CD14-positive monocyte (primary cell): ENCODE measurements at regions not wholly inside any gene's neighbourhood (a gene's known extent, or its start where the extent isn't known, plus 50 kb on each side); places are given as distances from the start of the nearest gene placed in this dataset.

Experiments
- DNase-seq, 3 donors: peaks; one replicate each; pipeline ENCODE4 v3.0.0-alpha.2; 2011 to 2022
- H2AFZ ChIP-seq: 2 replicates; pipeline ENCODE4 v1.6.0; 2012; ENCODE audit warnings: mild to moderate bottlenecking, low read depth, low read length, inconsistent platforms; ENCODE audit not compliant: insufficient read depth, poor library complexity, severe bottlenecking
- H3K27ac ChIP-seq, 2 donors: 1 replicate in 1 of 2; 2 replicates in 1 of 2; pipeline ENCODE4 v1.5.1; 2012 to 2013; ENCODE audit warnings: low read length in 2 of 2, control low read depth in 1 of 2, inconsistent platforms in 1 of 2, low read depth in 1 of 2, mild to moderate bottlenecking in 1 of 2
- H3K27me3 ChIP-seq, 2 donors: one replicate each; pipeline versions ENCODE4 v1.6.0 to v1.6.1; 2011 to 2013; ENCODE audit warnings: low read length in 2 of 2; ENCODE audit not compliant: control insufficient read depth in 2 of 2, insufficient read depth in 2 of 2
- H3K36me3 ChIP-seq, 2 donors: replicated peaks in 1 of 2; 1 replicate in 1 of 2; 2 replicates in 1 of 2; pipeline versions ENCODE4 v1.5.1 to v1.6.1; 2012 to 2013; ENCODE audit warnings: low read length in 2 of 2, control low read depth in 1 of 2, inconsistent platforms in 1 of 2, mild to moderate bottlenecking in 1 of 2; ENCODE audit not compliant: insufficient read depth in 2 of 2, control insufficient read depth in 1 of 2
- H3K4me1 ChIP-seq, 2 donors: 1 replicate in 1 of 2; 2 replicates in 1 of 2; pipeline versions ENCODE4 v1.5.1 to v1.6.1; 2012 to 2013; ENCODE audit warnings: low read length in 2 of 2, control low read depth in 1 of 2, inconsistent platforms in 1 of 2, mild to moderate bottlenecking in 1 of 2, moderate library complexity in 1 of 2; ENCODE audit not compliant: insufficient read depth in 2 of 2, control insufficient read depth in 1 of 2
- H3K4me2 ChIP-seq: replicated peaks from 2 replicates; pipeline ENCODE3; 2012; ENCODE audit warnings: low read length, moderate library complexity, mild to moderate bottlenecking; ENCODE audit not compliant: poor library complexity, severe bottlenecking; ENCODE audit errors: extremely low read depth
- H3K4me3 ChIP-seq, 3 experiments: fragments of 200-600 bp in 1 of 3; sonication (generic) in 1 of 3; replicated peaks in 1 of 3; 1 replicate in 2 of 3; 2 replicates in 1 of 3; pipeline ENCODE4 v1.5.1; 2011 to 2013; ENCODE audit warnings: low read length in 3 of 3, mild to moderate bottlenecking in 3 of 3, control low read depth in 2 of 3, low read depth in 2 of 3, inconsistent platforms in 1 of 3, moderate library complexity in 1 of 3
- H3K79me2 ChIP-seq: 2 replicates; pipeline ENCODE4 v1.6.0; 2012; ENCODE audit warnings: mild to moderate bottlenecking, control low read depth, inconsistent platforms, low read length, moderate library complexity; ENCODE audit not compliant: insufficient read depth
- H3K9ac ChIP-seq: 2 replicates; pipeline ENCODE4 v1.6.0; 2017; ENCODE audit warnings: low read length, mild to moderate bottlenecking; ENCODE audit not compliant: insufficient read depth, poor library complexity, severe bottlenecking
- H3K9me3 ChIP-seq, 2 donors: replicated peaks in 1 of 2; 1 replicate in 1 of 2; 2 replicates in 1 of 2; pipeline versions ENCODE4 v1.5.1 to v1.6.1; 2012 to 2013; ENCODE audit warnings: low read length in 2 of 2, control low read depth in 1 of 2; ENCODE audit not compliant: control insufficient read depth in 1 of 2, insufficient read depth in 1 of 2
- H4K20me1 ChIP-seq: 2 replicates; pipeline ENCODE4 v1.6.0; 2012; ENCODE audit warnings: mild to moderate bottlenecking, low read length, control low read depth, moderate library complexity; ENCODE audit not compliant: insufficient read depth
- H3K27ac Mint-ChIP-seq, 7 donors: one replicate each; pipeline ENCODE4 v1.8.0; 2020; ENCODE audit warnings: mild to moderate bottlenecking in 7 of 7, mixed read lengths in 7 of 7, moderate library complexity in 6 of 7, inconsistent platforms in 2 of 7
- H3K27me3 Mint-ChIP-seq, 3 donors: one replicate each; pipeline ENCODE4 v1.8.0; 2021 to 2022; ENCODE audit warnings: low read depth in 3 of 3, mild to moderate bottlenecking in 3 of 3, mixed read lengths in 3 of 3, moderate library complexity in 3 of 3, inconsistent platforms in 1 of 3
- H3K36me3 Mint-ChIP-seq, 2 donors: one replicate each; pipeline ENCODE4 v1.8.0; 2020; ENCODE audit warnings: mixed read lengths in 2 of 2, inconsistent platforms in 1 of 2, mild to moderate bottlenecking in 1 of 2
- H3K4me1 Mint-ChIP-seq: one replicate; pipeline ENCODE4 v1.8.0; 2020; ENCODE audit warnings: mild to moderate bottlenecking, mixed read lengths
- H3K4me3 Mint-ChIP-seq, 2 donors: one replicate each; pipeline ENCODE4 v1.8.0; 2020; ENCODE audit warnings: mild to moderate bottlenecking in 2 of 2, mixed read lengths in 2 of 2, moderate library complexity in 1 of 2
- H3K9me3 Mint-ChIP-seq, 7 donors: one replicate each; pipeline ENCODE4 v1.8.0; 2020 to 2022; ENCODE audit warnings: mixed read lengths in 7 of 7, mild to moderate bottlenecking in 6 of 7, moderate library complexity in 6 of 7, inconsistent platforms in 2 of 7
- WGBS: methylation state at CpG from one replicate; pipeline ENCODE4 v1.1.5; 2013; ENCODE audit warnings: missing lambda C conversion rate; ENCODE audit not compliant: insufficient coverage; 5-methylcytosine and 5-hydroxymethylcytosine counted together
- intact Hi-C, 2 donors: fragments of 100-400 bp; cut with micrococcal nuclease; formaldehyde crosslinking; loops; one replicate each; pipeline versions ENCODE4 v1.15.0 to v1.15.1; 2023
- TF ChIP-seq, protein P1 (sequence below): fragments of 200-600 bp; IDR thresholded peaks from one replicate; pipeline ENCODE4 v1.8.0; 2022; ENCODE audit warnings: antibody characterized with exemption, mild to moderate bottlenecking

DNA sequence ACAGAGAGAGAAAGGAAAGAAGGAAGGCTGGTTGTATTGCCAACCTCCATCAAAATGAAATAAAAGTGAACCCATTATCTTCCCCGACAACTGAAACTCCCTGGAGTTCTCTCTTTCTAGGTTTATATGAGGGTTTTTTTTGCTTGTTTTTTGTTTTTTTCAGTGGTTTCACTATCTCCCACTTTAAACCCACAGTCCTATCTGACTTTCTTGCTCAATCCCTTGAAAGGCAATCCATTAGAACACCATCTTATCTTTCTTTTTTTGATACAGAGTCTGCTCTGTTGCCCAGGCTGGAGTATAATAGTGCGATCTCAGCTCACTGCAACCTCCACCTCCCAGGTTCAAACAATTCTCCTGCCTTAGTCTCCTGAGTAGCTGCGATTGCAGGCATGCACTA lies 158.0 kb upstream of the MIR17HG start:
- no peaks in the 10 kb centered on the region for H3K36me3 ChIP-seq
- H3K36me3 Mint-ChIP-seq = no peaks in the 10 kb centered on the region
- no peak overlapping the region for H3K4me3 ChIP-seq
- H3K9me3 ChIP-seq = no peaks in the 10 kb centered on the region
- WGBS = no CpG with 5 or more reads among the region's 3 CpGs
- no peaks in the 10 kb centered on the region for H3K27me3 Mint-ChIP-seq
- H3K27ac ChIP-seq = no peak overlapping the region
- no peaks in the 10 kb centered on the region for H3K4me1 Mint-ChIP-seq
- no peak for DNase-seq
- no peaks in the 10 kb centered on the region for H3K4me1 ChIP-seq
- H3K27me3 ChIP-seq = no peaks in the 10 kb centered on the region
- no peak overlapping the region for H2AFZ ChIP-seq
- no peak overlapping the region for H3K27ac Mint-ChIP-seq
- TF ChIP-seq, protein P1, sequence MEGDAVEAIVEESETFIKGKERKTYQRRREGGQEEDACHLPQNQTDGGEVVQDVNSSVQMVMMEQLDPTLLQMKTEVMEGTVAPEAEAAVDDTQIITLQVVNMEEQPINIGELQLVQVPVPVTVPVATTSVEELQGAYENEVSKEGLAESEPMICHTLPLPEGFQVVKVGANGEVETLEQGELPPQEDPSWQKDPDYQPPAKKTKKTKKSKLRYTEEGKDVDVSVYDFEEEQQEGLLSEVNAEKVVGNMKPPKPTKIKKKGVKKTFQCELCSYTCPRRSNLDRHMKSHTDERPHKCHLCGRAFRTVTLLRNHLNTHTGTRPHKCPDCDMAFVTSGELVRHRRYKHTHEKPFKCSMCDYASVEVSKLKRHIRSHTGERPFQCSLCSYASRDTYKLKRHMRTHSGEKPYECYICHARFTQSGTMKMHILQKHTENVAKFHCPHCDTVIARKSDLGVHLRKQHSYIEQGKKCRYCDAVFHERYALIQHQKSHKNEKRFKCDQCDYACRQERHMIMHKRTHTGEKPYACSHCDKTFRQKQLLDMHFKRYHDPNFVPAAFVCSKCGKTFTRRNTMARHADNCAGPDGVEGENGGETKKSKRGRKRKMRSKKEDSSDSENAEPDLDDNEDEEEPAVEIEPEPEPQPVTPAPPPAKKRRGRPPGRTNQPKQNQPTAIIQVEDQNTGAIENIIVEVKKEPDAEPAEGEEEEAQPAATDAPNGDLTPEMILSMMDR = no peak
- no peak overlapping the region for H3K9ac ChIP-seq
- H3K4me2 ChIP-seq = no peak overlapping the region
- no peak overlapping the region for H3K4me3 Mint-ChIP-seq
- no peaks in the 10 kb centered on the region for H4K20me1 ChIP-seq
- intact Hi-C loops = no loop called here
- peaks cover 0 to 4% (median 0%) of the 10 kb centered on the region in 7 donors for H3K9me3 Mint-ChIP-seq
- H3K79me2 ChIP-seq = no peaks in the 10 kb centered on the region

DNA sequence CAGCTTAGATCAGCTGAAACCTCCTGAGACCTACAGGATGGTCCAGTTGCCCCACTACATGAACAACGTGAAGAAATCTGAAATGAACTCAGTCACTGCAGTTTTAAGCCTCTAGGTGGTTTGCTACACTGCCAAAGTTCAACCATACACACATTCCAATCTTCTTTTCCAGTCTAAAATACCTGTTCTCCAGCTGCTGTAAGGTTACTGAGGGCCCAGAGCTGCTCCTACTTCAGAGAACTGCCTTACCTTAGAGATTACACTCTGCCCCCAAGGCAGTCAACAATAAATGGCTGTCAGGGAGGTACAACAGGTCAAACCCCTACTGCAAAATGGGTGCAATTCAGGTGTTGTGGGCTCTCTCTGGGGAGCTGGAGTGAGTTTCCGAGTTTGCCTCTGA lies 154.1 kb upstream of the MIR17HG start:
- Histone ChIP-seq H3K9ac (no peak overlapping the region), H3K36me3 (no peaks in the 10 kb centered on the region), H3K4me1 (no peaks in the 10 kb centered on the region), H3K4me3 (no peak overlapping the region), H4K20me1 (no peaks in the 10 kb centered on the region), H3K79me2 (no peaks in the 10 kb centered on the region), H3K27me3 (no peaks in the 10 kb centered on the region), H3K9me3 (no peaks in the 10 kb centered on the region), H3K4me2 (no peak overlapping the region), H3K27ac (no peak overlapping the region), H2AFZ (no peak overlapping the region)
- DNase-seq = no peak
- H3K9me3 Mint-ChIP-seq = peaks cover 0 to 4% (median 0%) of the 10 kb centered on the region in 7 donors
- H3K27me3 Mint-ChIP-seq = no peaks in the 10 kb centered on the region
- TF ChIP-seq, protein P1 = no peak
- H3K4me1 Mint-ChIP-seq = peaks cover 2% of the 10 kb centered on the region
- H3K27ac Mint-ChIP-seq = no peak overlapping the region
- intact Hi-C loops = no loop called here
- WGBS = 75% methylated on average over 1 of the region's 2 CpGs
- no peak overlapping the region for H3K4me3 Mint-ChIP-seq
- no peaks in the 10 kb centered on the region for H3K36me3 Mint-ChIP-seq
